GM23338 (cell line): ENCODE measurements at regions not wholly inside any gene's neighbourhood (a gene's known extent, or its start where the extent isn't known, plus 50 kb on each side); places are given as distances from the start of the nearest gene placed in this dataset.

Source experiments
- ATAC-seq: fragments of 200-7000 bp; cut with Tn5 transposase; 3 replicates; pipeline ENCODE4 v1.9.1; 2020
- DNase-seq: peaks from one replicate; pipeline ENCODE4 v3.0.0-alpha.2; 2015; ENCODE audit warnings: low spot score
- H2AFZ ChIP-seq: fragments of 200-600 bp; sonication (generic); 2 replicates; pipeline ENCODE4 v1.8.0; 2016; ENCODE audit warnings: antibody characterized with exemption, mild to moderate bottlenecking, moderate library complexity
- H3F3A ChIP-seq: fragments of 200-600 bp; sonication (generic); replicated peaks from 2 replicates; pipeline ENCODE4 v1.8.0; 2017; ENCODE audit warnings: antibody characterized with exemption, mixed run types, low read depth
- H3K27ac ChIP-seq: fragments of 200-600 bp; sonication (generic); 2 replicates; pipeline ENCODE4 v1.6.1; 2016; ENCODE audit warnings: low read depth
- H3K27me3 ChIP-seq: fragments of 200-600 bp; sonication (generic); 2 replicates; pipeline ENCODE4 v1.8.0; 2016; ENCODE audit warnings: mild to moderate bottlenecking, mixed run types, moderate library complexity; ENCODE audit not compliant: insufficient read depth
- H3K36me3 ChIP-seq: fragments of 200-600 bp; sonication (generic); 2 replicates; pipeline ENCODE4 v1.8.0; 2016; ENCODE audit warnings: mild to moderate bottlenecking; ENCODE audit not compliant: insufficient read depth
- H3K4me1 ChIP-seq: fragments of 200-600 bp; sonication (generic); 2 replicates; pipeline ENCODE4 v1.8.0; 2016; ENCODE audit warnings: mild to moderate bottlenecking, moderate library complexity; ENCODE audit not compliant: insufficient read depth
- H3K4me2 ChIP-seq: fragments of 200-600 bp; sonication (generic); 2 replicates; pipeline ENCODE4 v1.7.1; 2017; ENCODE audit warnings: mixed run types
- H3K4me3 ChIP-seq: fragments of 200-600 bp; sonication (generic); 2 replicates; pipeline ENCODE4 v1.6.1; 2016; ENCODE audit warnings: mixed run types
- H3K79me2 ChIP-seq: fragments of 200-600 bp; sonication (generic); replicated peaks from 2 replicates; pipeline ENCODE4 v1.8.0; 2017; ENCODE audit warnings: mild to moderate bottlenecking; ENCODE audit not compliant: insufficient read depth
- H3K9me2 ChIP-seq: fragments of 200-600 bp; sonication (generic); 2 replicates; pipeline ENCODE4 v1.8.0; 2017; ENCODE audit not compliant: insufficient read depth
- H4K20me1 ChIP-seq: fragments of 200-600 bp; sonication (generic); replicated peaks from 2 replicates; pipeline ENCODE4 v1.8.0; 2017; ENCODE audit warnings: mild to moderate bottlenecking; ENCODE audit not compliant: insufficient read depth
- H3K27ac Mint-ChIP-seq: 2 replicates; pipeline ENCODE4 v1.8.0; 2020; ENCODE audit warnings: inconsistent platforms, mild to moderate bottlenecking, moderate library complexity, mixed read lengths
- H3K27me3 Mint-ChIP-seq: 3 replicates; pipeline ENCODE4 v1.8.0; 2022; ENCODE audit warnings: low read depth, mild to moderate bottlenecking, moderate library complexity, mixed read lengths, inconsistent platforms; ENCODE audit not compliant: insufficient read depth, poor library complexity
- H3K36me3 Mint-ChIP-seq: 3 replicates; pipeline ENCODE4 v1.8.0; 2021; ENCODE audit warnings: low read depth, mild to moderate bottlenecking, inconsistent platforms, moderate library complexity, mixed read lengths
- H3K4me1 Mint-ChIP-seq: 3 replicates; pipeline ENCODE4 v1.8.0; 2020; ENCODE audit warnings: mild to moderate bottlenecking, inconsistent platforms, mixed read lengths
- H3K4me3 Mint-ChIP-seq: 3 replicates; pipeline ENCODE4 v1.8.0; 2021; ENCODE audit warnings: moderate library complexity, mild to moderate bottlenecking, inconsistent platforms, mixed read lengths
- H3K9me3 Mint-ChIP-seq: 3 replicates; pipeline ENCODE4 v1.8.0; 2020; ENCODE audit warnings: moderate library complexity, mild to moderate bottlenecking, inconsistent platforms, mixed read lengths
- CREB1 ChIP-seq: fragments of 250-450 bp; sonication (Bioruptor Pico); IDR thresholded peaks from 2 replicates; pipeline ENCODE4 v1.5.0; 2020; ENCODE audit warnings: low read depth, mild to moderate bottlenecking, moderate library complexity
- CTCF ChIP-seq, 2 experiments: fragments of 200-600 bp in 1 of 2; sonication (generic) in 1 of 2; conservative IDR thresholded peaks; 2 replicates each; pipeline versions ENCODE4 v1.5.1 to v1.6.1; 2016 to 2017; ENCODE audit warnings: antibody characterized with exemption in 2 of 2, low read depth in 2 of 2, mild to moderate bottlenecking in 2 of 2, moderate library complexity in 1 of 2
- ETS1 ChIP-seq: IDR thresholded peaks from 2 replicates; pipeline ENCODE4 v1.6.1; 2016; ENCODE audit warnings: antibody characterized with exemption
- EZH2 ChIP-seq: fragments of 200-600 bp; sonication (generic); IDR thresholded peaks from one replicate; pipeline ENCODE4 v1.8.0; 2017; ENCODE audit warnings: antibody characterized with exemption, mild to moderate bottlenecking, low read depth; ENCODE audit not compliant: unreplicated experiment
- STAT1 ChIP-seq: IDR thresholded peaks from one replicate; pipeline ENCODE4 v1.6.1; 2016; ENCODE audit warnings: antibody characterized with exemption; ENCODE audit not compliant: unreplicated experiment
- ZNF462 ChIP-seq: fragments of 250-450 bp; sonication (Bioruptor Pico); IDR thresholded peaks from 2 replicates; pipeline ENCODE4 v1.5.0; 2020; ENCODE audit warnings: mild to moderate bottlenecking, moderate library complexity

DNA sequence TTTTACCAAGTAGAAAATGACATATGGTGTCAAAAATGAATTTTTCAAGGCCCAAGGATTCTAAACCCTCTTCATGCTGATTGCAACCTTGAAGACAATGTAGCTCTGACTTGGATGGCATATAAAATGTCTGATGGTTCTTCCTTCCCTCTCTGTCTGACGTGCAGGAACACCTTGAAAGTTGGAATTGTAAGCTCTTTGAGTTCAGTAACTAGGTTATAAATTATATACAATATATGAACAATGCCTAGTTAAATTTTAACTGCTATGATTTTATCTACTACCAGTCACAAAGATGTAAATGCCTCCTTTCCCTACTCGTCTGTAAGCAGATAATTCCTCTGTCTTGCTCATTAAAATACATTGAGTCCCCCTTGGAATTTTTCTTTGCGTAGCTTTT is 89.5 kb upstream of the TMEM17 start:
- Mint-ChIP-seq H3K9me3 (peaks cover 5% of the 10 kb centered on the region; the same call in 2 of the 3 replicates), H3K36me3 (peaks cover 3% of the 10 kb centered on the region; the same call in 1 of the 3 replicates), H3K4me1 (no peaks in the 10 kb centered on the region), H3K4me3 (no peak overlapping the region), H3K27ac (no peak overlapping the region), H3K27me3 (no peaks in the 10 kb centered on the region)
- no peaks in the 10 kb centered on the region for H3F3A ChIP-seq
- no peaks in the 10 kb centered on the region for H3K36me3 ChIP-seq
- H3K4me1 ChIP-seq, result no peaks in the 10 kb centered on the region
- H2AFZ ChIP-seq, result no peak overlapping the region
- no peak for TF ChIP-seq ETS1
- TF ChIP-seq ZNF462 (CRISPR knock-in tag), result no peak
- no peak for TF ChIP-seq CREB1 (CRISPR knock-in tag)
- no peak for TF ChIP-seq CTCF (conservative IDR thresholded peaks at IDR 0.05; ENCODE audit: low read depth in 2 of 2)
- TF ChIP-seq EZH2, result no peak
- no peak for TF ChIP-seq STAT1
- no peaks in the 10 kb centered on the region for H4K20me1 ChIP-seq
- H3K4me2 ChIP-seq, result no peak overlapping the region
- ATAC-seq (no peak), DNase-seq (no peak)
- peaks cover 8% of the 10 kb centered on the region for H3K9me2 ChIP-seq
- no peak overlapping the region for H3K4me3 ChIP-seq
- no peaks in the 10 kb centered on the region for H3K79me2 ChIP-seq
- H3K27me3 ChIP-seq, result no peaks in the 10 kb centered on the region
- H3K27ac ChIP-seq, result no peak overlapping the region
